Lung microvascular endothelial cell (primary cell): ENCODE measurements at regions not wholly inside any gene's neighbourhood (a gene's known extent, or its start where the extent isn't known, plus 50 kb on each side); places are given as distances from the start of the nearest gene placed in this dataset.

Experiments used
- DNase-seq, 2 donors: peaks; one replicate each; pipeline versions ENCODE4 v3.0.0 to v3.0.0-alpha.2; 2010; ENCODE audit warnings: low read depth in 2 of 2

GRCh38 chr2:118340103-118340502 is 251.8 kb downstream of the INSIG2 start:
- no peak for DNase-seq

GRCh38 chr2:118339386-118339785 is 251.1 kb downstream of the INSIG2 start:
- no peak for DNase-seq

- no peak for DNase-seq
Measured at GRCh38 chr2:118333664-118334063, 245.4 kb downstream of the INSIG2 start.

- DNase-seq, result no peak
Measured at GRCh38 chr2:118325321-118325955, 237.2 kb downstream of the INSIG2 start.

- no peak for DNase-seq
Measured at GRCh38 chr2:118322406-118322805, 234.1 kb downstream of the INSIG2 start.

GRCh38 chr2:118321432-118322105 is 233.3 kb downstream of the INSIG2 start:
- DNase-seq, result no peak

GRCh38 chr2:118320658-118321057 is 232.4 kb downstream of the INSIG2 start:
- no peak for DNase-seq

- no peak for DNase-seq
Measured at GRCh38 chr2:118320196-118320595, 231.9 kb downstream of the INSIG2 start.

GRCh38 chr2:118319271-118319684 is 231.0 kb downstream of the INSIG2 start:
- no peak for DNase-seq

- no peak for DNase-seq
Measured at GRCh38 chr2:118315606-118316005, 227.3 kb downstream of the INSIG2 start.

- no peak for DNase-seq
Measured at GRCh38 chr2:118312969-118313756, 224.9 kb downstream of the INSIG2 start.

- peak in 1 of 2 donors; percentile 22 for DNase-seq
Measured at GRCh38 chr2:118310681-118311429, 222.6 kb downstream of the INSIG2 start.

- peak; percentile 43 to 61 for DNase-seq
Measured at GRCh38 chr2:118309946-118310680, 221.8 kb downstream of the INSIG2 start.

GRCh38 chr2:118309257-118309945 is 221.1 kb downstream of the INSIG2 start:
- no peak for DNase-seq

- no peak for DNase-seq
Measured at GRCh38 chr2:118307864-118308263, 219.6 kb downstream of the INSIG2 start.

GRCh38 chr2:118301248-118301647 is 213.0 kb downstream of the INSIG2 start:
- no peak for DNase-seq

GRCh38 chr2:118300832-118301231 is 212.6 kb downstream of the INSIG2 start:
- DNase-seq, result no peak

- no peak for DNase-seq
Measured at GRCh38 chr2:118296663-118297062, 208.4 kb downstream of the INSIG2 start.

- no peak for DNase-seq
Measured at GRCh38 chr2:118295592-118296390, 207.5 kb downstream of the INSIG2 start.

GRCh38 chr2:118294063-118294462 is 205.8 kb downstream of the INSIG2 start:
- DNase-seq, result no peak
